PFSK-1 (cell line): ENCODE measurements at regions not wholly inside any gene's neighbourhood (a gene's known extent, or its start where the extent isn't known, plus 50 kb on each side); places are given as distances from the start of the nearest gene placed in this dataset.

ENCODE experiments used
- FOXP2 ChIP-seq: optimal IDR thresholded peaks from 2 replicates; pipeline ENCODE3; 2011; ENCODE audit warnings: borderline replicate concordance, control low read depth, inconsistent platforms; ENCODE audit not compliant: insufficient read depth; ENCODE audit errors: extremely low read length, extremely low read depth
- POLR2AphosphoS5 ChIP-seq: IDR thresholded peaks from 2 replicates; pipeline ENCODE4 v1.6.1; 2012; ENCODE audit warnings: low read depth, mild to moderate bottlenecking, control low read depth, low read length, moderate library complexity
- REST ChIP-seq, 2 experiments: IDR thresholded peaks; 2 replicates each; pipeline versions ENCODE4 v1.6.1 to v1.8.0; 2011 to 2012; ENCODE audit warnings: low read depth in 2 of 2, low read length in 2 of 2, control low read depth in 1 of 2, inconsistent platforms in 1 of 2, mild to moderate bottlenecking in 1 of 2, moderate library complexity in 1 of 2; ENCODE audit not compliant: insufficient read depth in 1 of 2
- SIN3A ChIP-seq: IDR thresholded peaks from 2 replicates; pipeline ENCODE4 v1.6.1; 2012; ENCODE audit warnings: mild to moderate bottlenecking, low read length, moderate library complexity, borderline replicate concordance; ENCODE audit not compliant: insufficient read depth
- TAF1 ChIP-seq: IDR thresholded peaks from 2 replicates; pipeline ENCODE4 v1.6.1; 2012; ENCODE audit warnings: low read length, control low read depth, borderline replicate concordance; ENCODE audit not compliant: insufficient read depth

GRCh38 chr6:3646616-3647362 is 104.7 kb downstream of the PXDC1 start:
- TF ChIP-seq SIN3A (no peak), TAF1 (no peak), REST (IDR thresholded peaks at IDR 0.05; ENCODE audit: insufficient read depth in 1 of 2, low read depth in 2 of 2, low read length in 2 of 2) (no peak), POLR2AphosphoS5 (no peak), FOXP2 (no peak)

- TF ChIP-seq SIN3A (no peak), REST (IDR thresholded peaks at IDR 0.05; ENCODE audit: insufficient read depth in 1 of 2, low read depth in 2 of 2, low read length in 2 of 2) (no peak), POLR2AphosphoS5 (no peak), TAF1 (no peak), FOXP2 (no peak)
Measured at GRCh38 chr6:3644739-3645012, 106.8 kb downstream of the PXDC1 start.

DNA sequence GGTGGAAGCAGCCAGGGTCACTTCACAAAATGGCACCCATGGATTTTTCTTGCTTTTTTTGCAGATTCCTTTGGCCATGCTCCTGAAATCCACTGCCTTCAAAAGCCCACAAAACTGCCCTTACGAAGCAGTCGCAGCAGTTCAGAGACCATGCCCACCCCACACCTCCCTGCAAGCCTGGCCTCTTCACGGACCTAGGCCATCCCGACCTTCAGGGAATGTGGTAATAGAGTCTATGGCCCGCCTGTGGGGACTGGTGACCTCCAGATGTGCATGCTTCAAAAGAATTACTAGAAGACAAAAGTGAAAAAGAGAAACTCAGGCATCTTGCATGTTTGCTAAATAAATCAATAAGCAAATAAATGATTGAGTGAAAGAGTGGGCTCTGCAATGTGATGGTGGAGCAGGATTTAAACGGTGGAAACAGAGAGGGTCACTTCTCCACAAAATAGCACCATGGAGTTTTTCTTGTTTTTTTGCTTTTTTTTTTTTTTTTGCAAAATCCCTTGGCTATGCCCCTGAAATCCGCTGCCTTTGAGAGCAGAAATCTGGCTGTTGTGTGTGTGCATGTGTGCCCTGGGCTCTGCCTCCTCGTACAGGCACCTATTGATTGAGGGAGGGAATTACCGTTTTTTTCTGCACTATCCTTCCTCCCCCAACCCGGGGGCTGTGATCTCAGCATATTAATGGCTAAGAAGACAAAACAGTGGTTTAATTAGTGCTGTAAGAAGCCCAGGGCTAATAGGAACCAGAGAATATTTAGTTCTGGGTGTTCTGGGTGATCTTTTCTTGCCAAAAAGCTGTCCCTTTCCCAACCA is 107.4 kb downstream of the PXDC1 start:
- TF ChIP-seq SIN3A (no peak), POLR2AphosphoS5 (no peak), REST (IDR thresholded peaks at IDR 0.05; ENCODE audit: insufficient read depth in 1 of 2, low read depth in 2 of 2, low read length in 2 of 2) (no peak), FOXP2 (no peak), TAF1 (no peak)

DNA sequence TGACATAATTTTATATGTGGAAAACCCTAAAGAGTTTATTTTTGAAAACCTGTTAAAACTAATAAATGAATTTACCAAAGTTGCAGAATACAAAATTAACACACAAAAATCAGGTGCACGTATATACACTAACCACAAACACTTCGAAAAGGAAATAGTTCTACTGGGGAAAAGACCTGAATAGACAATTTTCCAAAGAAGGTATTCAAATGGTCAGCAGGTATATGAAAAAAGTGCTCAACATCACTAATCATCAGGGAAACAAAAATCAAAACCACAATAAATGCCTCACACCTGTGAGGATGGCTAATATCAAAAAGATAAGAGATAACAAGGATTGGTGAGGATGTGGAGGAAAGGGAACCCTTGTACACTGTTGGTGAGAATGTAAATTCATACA is 110.6 kb downstream of the PXDC1 start:
- no peak for TF ChIP-seq TAF1

DNA sequence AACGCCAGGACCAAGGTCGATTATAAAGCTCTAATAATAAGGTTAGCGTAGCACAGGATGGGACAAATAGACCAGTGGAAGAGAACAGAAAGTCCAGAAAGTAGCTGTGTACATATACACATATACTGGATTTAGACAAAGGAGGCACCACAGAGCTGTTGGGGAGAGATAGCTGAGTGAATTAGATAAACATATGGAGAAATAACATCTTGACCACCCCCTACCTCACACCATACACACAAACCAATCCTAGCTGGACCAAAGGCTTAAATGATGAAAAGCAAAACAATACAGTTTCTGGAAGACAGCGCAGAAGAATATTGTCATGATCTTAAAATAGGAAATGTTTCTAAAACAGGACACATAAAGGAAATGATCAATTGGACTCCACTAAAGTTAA is 112.9 kb downstream of the PXDC1 start:
- TF ChIP-seq FOXP2 (no peak), TAF1 (no peak), SIN3A (no peak), REST (IDR thresholded peaks at IDR 0.05; ENCODE audit: insufficient read depth in 1 of 2, low read depth in 2 of 2, low read length in 2 of 2) (no peak), POLR2AphosphoS5 (no peak)
